GM12875 (cell line): ENCODE measurements at regions not wholly inside any gene's neighbourhood (a gene's known extent, or its start where the extent isn't known, plus 50 kb on each side); places are given as distances from the start of the nearest gene placed in this dataset.
"Not testable (repeated sequence)": the region's sequence is repeated elsewhere in the genome, so short reads cannot be mapped to it uniquely, and the experiment has no call there.

ENCODE experiments used
- H3K4me3 ChIP-seq: one replicate; pipeline ENCODE4 v1.5.1; 2011; ENCODE audit warnings: low read depth, low read length, control low read depth
- TF ChIP-seq, protein P1 (sequence below): IDR thresholded peaks from 2 replicates; pipeline ENCODE4 v1.5.1; 2011; ENCODE audit warnings: low read depth, mild to moderate bottlenecking, control low read depth, inconsistent platforms, low read length, moderate library complexity, borderline replicate concordance; ENCODE audit not compliant: insufficient read depth

DNA sequence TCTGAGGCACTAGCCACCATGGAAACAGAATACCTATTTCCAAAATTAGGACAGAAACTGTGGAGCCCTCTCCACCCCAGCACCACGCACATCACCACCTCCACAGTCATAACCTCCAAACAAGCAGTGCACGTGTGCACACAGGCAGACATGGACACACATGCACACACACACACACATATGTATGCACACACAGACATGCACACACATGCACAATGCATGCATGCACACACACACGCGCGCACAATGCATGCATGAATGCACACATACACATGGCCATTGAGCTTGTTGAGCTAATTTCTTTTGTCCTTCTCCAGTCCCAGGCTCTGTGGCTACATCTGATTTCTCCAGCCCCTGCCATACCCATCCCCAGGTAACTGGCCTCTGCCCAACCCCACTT is 161.6 kb upstream of the EPB41L3 start:
- TF ChIP-seq, protein P1, sequence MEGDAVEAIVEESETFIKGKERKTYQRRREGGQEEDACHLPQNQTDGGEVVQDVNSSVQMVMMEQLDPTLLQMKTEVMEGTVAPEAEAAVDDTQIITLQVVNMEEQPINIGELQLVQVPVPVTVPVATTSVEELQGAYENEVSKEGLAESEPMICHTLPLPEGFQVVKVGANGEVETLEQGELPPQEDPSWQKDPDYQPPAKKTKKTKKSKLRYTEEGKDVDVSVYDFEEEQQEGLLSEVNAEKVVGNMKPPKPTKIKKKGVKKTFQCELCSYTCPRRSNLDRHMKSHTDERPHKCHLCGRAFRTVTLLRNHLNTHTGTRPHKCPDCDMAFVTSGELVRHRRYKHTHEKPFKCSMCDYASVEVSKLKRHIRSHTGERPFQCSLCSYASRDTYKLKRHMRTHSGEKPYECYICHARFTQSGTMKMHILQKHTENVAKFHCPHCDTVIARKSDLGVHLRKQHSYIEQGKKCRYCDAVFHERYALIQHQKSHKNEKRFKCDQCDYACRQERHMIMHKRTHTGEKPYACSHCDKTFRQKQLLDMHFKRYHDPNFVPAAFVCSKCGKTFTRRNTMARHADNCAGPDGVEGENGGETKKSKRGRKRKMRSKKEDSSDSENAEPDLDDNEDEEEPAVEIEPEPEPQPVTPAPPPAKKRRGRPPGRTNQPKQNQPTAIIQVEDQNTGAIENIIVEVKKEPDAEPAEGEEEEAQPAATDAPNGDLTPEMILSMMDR = no peak
- H3K4me3 ChIP-seq = no peak overlapping the region

DNA sequence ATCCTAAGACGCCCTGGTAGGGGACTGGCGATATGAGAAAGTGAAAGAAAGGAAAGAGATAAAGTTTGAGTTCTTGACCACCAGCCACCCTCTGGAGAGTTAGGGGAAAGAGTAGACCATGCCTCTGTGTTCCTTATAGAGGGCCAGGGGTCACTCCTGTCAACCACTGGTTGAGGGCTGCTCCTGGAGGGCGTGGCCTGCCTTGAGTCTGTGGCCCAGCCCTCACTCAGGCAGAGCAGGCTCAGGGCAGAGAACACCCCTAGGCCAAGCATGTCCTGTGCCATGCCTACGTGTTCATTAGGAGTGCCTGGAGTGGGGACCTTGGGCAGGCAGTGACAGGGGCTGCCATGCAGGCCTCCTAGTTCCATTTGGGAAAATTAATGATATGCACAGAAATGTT is 161.1 kb upstream of the EPB41L3 start:
- TF ChIP-seq, protein P1 = no peak
- no peak overlapping the region for H3K4me3 ChIP-seq

DNA sequence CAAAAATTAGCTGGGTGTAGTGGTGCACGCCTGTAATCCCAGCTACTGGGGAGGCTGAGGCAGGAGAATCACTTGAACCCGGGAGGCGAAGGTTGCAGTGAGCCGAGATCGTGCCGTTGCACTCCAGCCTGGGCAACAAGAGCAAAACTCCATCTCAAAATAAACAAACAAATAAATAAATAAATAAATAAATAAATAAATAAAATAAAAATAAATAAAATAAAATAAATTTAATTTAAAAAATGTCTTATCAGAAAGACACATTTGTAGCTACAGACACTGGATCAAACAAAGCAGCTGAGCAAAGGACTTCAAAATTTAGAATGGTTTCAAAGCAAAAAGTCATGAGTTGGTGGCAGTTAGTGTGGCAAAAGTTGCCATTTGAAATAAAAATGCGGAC is 158.2 kb upstream of the EPB41L3 start:
- not testable (repeated sequence) for H3K4me3 ChIP-seq

DNA sequence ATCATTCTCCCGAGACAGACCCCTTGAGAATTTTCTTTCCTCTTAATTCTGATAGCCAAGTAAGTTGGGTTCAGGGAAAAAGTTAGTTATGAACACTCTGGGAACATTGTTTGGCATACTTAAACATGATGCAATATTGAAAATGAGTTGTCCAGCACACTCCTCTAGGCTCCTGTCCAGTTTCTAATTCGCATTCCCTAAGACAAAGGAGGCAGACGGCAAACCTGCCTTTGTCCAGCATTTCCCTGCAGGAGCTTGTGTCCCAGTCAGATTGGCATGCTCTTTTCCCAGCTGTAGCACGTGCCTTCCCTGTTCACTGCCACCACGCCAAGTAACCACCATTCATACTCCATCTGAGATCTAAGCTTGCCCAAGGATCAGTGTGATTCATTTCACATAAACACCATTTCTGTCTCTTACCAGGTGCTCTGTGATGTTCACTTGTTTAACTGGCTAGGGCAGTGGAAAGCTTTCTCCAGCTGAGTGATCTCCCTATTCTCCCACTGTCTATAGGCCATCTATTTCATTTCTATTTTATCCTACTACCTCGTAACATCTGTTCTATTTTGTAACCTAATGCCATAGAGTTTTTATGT is 150.0 kb upstream of the EPB41L3 start:
- TF ChIP-seq, protein P1 = no peak
- H3K4me3 ChIP-seq = no peak overlapping the region

DNA sequence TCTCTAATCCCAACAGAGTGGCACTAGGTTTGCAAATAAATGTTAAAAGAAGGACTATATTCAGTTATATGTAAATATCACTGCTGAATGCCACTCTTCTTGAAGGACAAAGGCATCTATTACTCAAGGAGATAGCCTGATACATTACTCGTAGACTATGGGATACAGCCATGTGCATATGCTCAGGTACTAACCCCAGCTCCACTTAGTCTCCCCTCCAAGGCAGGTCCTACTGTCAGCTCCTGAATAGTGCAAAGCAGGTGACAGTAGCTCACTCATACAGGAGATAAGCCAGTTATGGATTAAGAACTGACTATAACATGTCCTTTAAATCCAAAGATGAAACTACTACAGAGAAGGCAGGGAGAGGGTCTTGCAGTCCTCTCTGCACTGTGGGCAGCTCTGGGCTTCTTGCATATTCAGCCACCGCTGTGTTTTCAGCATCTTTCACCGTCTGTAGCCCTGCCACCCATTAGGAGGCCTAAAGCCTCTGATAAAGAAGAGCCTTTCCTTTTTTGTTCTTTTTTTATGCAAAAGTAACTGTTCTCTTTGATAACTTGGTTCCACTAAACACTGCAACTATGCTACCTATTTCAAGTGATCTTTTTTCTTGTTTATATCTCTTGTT is 135.1 kb upstream of the EPB41L3 start:
- H3K4me3 ChIP-seq = no peak overlapping the region
- TF ChIP-seq, protein P1 = no peak

DNA sequence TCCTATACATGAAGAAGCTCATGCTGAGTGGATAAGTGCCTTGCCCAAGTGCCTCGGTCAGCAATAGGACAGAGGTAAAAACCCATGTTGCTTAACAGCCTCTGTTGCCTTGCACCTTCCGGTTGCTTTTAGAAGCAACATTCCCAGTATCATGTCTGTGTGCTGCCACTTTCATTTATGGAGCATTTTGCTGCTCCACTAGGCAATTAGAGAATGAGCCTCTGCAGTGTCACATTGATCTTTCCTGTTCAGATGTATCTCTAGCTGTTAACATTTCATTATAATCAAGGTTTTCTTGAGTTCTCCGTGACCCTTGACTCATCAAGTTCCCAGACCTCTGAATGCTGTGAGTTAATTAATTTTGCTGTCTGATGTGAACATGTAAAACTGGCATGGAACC is 134.5 kb upstream of the EPB41L3 start:
- no peak overlapping the region for H3K4me3 ChIP-seq
- TF ChIP-seq, protein P1 = no peak

DNA sequence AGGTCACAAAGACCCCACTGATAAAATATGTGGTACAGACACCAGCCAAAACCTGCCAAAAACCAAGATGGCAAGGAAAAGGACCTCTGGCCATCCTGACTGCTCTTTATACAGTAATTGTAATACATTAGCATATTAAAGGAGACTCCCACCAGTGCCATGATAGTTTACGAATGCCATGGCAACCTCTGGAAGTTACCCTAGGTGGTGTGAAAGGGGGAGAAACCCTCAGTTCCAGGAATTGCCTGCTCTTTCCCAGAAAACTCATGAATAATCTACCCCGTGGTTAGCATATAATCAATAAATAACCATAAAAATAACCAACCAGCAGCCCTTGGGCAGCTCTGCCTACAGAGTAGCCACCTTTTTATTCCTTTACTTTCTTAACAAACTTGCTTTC is 129.8 kb upstream of the EPB41L3 start:
- no peak overlapping the region for H3K4me3 ChIP-seq
- TF ChIP-seq, protein P1 = no peak
